Activated CD4-positive, CD25-positive, alpha-beta regulatory T cell treated with anti-CD3 and anti-CD28 coated beads, Interleukin-2, amount 50 U/mL, for 24 hours (primary cell): ENCODE measurements at regions not wholly inside any gene's neighbourhood (a gene's known extent, or its start where the extent isn't known, plus 50 kb on each side); places are given as distances from the start of the nearest gene placed in this dataset.
"Not testable (repeated sequence)": the region's sequence is repeated elsewhere in the genome, so short reads cannot be mapped to it uniquely, and the experiment has no call there.

Experiments used
- ATAC-seq, 2 donors: fragments of 150-1000 bp; cut with Tn5 transposase; one replicate each; pipeline ENCODE4 v1.10.0; 2021; ENCODE audit warnings: mild to moderate bottlenecking in 1 of 2, moderate library complexity in 1 of 2

DNA sequence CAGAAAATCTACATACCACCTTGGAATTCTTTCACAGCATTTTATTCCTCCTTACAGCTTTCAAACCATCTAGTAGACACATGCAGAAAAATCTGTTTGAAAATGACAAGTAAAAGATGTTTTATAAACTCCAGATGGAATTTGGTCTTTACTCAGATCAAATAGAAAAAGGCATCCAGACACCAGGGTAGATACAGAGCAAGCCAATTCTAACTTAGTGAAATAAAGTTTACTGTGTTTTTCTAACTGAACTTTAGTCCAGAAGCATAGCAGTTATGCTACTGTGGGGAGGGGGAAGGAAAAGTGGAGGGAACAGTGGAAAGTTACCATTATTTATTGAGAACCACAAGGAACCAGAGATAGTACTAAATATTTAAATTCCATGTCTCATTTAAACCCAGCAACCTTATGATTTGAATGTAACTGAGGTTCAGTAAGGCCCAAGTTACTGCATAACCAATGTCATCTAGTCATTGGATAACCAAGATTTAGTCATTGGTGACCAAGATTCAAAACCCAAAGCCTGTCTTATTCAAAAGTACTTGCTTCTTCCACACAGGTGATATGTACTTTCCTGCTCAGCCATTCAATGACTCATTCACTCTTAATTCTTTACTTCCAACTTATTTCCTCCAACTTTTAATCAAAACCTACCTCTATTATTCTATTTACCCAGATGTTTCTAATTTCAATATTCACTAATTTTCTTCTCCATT is 57.7 kb downstream of the RAD51AP2 start:
- no peak for ATAC-seq

DNA sequence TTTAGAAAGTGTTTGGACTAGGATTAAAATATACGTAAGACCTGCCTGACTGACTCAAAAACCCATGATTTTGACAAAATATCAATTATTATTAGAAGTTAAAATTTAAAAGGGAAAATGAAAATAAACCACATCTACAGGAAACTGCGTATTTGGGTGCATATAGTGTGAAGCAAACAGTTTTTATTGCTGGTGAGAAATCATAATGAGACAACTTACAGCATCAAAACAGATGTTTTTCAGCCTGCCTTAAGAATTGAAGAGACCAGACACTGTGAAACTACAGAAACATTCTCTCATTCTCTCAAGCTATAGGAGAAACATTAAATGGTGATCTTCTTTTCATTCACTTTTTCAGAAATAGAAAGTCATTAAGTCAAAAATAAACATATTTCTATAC is 62.9 kb downstream of the RAD51AP2 start:
- ATAC-seq, result no peak

DNA sequence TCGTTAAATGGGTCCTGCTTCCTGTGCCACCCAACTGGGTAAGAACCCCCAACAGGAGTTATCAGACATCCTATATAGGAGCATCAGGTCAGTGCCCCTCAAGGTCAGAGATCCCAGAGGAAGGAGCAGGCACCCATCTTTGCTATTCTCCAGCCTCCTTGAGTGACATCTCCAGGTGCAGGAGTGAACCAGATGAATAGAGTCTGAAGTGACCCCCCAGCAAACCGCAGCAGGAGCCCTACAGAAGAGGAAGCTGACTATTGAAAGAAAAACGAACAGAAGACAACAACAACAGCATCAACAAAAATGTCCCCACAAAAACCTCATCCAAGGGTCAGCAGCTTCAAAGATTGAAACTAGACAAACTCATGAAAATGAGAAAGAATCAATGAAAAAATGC is 72.0 kb downstream of the RAD51AP2 start:
- ATAC-seq, result not testable (repeated sequence)

DNA sequence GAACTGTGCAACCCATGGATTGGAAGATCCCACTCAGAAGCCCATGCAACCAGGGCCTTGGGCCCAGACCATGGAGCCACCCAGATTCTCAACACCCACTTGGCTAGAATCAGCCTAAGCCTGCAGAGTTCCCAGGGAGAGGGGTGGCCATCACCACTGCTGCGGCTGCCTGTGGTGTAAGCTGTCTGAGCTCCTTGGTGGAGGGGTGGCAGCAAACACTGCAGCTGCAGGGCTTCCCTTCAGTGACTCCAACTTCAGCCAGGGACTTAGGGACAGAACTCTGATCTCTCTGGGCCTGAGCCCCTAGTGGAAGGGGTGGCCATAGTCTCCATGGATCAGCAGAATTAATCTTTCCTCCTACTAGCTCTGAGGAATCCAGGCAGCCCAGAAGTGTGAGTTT is 72.5 kb downstream of the RAD51AP2 start:
- ATAC-seq, result no peak

DNA sequence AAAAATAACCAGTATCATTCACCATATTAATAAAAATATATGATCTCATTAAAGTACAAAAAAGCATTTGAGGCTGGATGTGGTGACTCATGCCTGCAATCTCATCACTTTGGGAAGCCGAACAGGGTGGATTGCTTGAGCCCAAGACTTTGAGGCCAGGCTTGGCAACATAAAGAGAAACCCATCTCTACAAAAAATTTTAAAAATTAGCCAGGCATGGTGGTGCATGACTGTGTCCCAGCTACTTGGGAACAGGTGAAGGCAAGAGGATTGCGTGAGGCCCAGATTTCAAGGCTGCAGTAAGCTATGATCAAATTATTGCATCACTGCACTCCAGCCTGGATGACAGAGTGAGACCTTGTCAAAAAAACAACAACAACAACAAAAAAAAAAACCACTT is 75.9 kb downstream of the RAD51AP2 start:
- ATAC-seq, result no peak

DNA sequence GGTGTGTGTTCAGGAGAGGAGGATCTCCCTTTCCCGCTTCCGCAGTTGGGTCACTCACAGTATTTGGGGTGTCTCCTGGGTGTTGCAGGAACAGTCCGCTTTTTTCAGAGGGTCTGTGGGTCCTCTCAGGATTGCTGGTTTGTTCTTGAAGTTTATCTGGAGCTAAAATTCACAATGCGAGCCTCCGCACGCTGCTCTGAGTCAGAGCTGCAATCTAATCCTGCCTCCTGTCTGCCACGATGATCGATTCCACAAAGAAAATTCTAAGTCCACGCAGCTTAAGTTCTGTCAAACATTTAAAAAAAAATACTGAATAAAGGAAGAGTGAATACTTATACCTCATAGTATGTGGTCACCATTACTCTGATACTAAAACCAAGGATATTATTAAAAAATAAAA is 76.5 kb downstream of the RAD51AP2 start:
- ATAC-seq, result no peak

DNA sequence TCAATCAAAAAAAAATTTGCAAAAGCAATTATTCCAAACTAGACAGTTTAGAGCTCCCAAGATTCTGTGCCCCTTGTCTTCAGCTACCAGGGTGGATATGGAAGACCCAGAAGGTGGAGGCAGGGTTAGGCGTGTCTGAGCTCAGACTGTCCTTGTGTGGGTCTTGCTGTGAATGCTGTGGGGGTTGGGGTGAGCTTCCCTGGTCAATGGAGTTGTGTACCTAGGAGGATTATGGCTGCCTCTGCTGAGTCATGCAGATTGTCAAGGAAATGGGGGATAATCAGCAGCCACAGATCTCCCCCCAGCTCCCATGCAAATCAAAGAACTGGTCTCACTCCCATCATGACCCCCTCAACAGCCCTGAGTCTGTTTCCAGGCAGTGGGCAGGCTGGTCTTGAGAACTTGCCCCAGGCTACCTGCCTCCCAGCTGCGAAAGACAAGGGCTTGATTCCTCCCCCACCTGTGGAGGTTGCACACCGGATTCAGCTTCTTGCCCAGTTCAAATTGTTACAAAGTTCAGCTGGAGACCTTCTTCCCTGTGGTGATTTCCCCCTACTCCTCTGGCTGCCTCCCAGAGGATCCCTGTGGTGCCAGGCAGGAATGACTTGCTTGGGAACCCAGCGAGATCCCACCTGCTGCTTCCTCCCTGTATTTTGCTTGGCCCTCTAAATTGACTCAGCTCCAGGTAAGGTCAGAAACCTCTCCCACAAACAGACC is 77.0 kb downstream of the RAD51AP2 start:
- ATAC-seq, result no peak

DNA sequence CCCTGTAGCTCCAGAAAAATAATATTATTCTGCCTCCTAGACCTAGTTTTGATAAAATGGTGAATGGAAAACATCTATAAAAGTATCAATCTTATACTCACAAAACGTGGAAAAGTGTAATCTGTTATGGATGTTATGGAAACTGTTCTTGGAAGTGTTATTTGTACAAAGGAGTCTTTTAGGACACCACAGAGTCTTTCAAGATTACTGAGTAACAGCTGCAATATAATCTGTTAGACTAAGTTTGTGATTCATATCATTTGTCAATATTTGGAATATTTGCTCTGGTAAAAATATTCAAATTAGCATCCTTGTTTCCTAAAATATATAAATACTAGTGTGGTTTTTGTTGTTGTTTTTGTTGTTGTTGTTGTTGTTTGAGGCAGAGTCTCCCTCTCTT is 87.9 kb downstream of the RAD51AP2 start:
- ATAC-seq, result no peak

DNA sequence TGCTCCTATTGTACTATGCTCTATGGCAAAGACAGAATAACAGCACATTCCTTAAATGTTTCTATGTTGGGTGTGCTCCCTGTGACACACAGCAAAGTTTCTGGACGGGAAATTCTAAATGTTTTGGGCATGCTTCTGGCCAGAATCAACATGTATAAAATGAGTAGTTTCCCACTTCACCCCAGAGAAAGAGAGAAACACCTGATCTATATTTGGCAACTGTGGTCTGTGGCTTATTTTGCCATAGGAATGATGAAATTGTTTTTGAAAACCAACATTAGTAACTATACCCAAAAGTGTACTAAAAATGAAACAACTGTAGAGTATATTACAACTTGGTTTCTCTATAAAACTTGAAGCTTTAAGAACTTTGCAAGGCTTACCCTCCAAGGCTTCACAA is 89.1 kb downstream of the RAD51AP2 start:
- ATAC-seq, result no peak

DNA sequence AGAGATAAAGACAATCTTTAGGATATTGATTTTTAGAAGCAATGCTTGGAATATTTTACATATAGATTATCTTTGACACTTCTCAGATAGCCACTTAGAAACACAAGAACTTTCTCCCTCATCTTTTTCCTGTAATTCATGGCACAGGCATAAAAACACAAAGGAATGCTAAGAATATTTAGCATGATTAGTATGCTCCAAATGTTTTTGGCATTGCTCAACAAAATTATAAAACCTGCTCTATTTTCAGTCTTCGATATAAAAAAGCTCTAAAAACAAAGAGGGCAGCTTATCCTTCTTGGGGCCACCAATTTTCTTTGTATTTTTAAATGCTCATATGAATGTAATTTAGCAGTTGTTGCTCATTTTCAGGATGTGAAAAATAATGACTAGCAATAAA is 90.8 kb downstream of the RAD51AP2 start:
- ATAC-seq, result no peak

DNA sequence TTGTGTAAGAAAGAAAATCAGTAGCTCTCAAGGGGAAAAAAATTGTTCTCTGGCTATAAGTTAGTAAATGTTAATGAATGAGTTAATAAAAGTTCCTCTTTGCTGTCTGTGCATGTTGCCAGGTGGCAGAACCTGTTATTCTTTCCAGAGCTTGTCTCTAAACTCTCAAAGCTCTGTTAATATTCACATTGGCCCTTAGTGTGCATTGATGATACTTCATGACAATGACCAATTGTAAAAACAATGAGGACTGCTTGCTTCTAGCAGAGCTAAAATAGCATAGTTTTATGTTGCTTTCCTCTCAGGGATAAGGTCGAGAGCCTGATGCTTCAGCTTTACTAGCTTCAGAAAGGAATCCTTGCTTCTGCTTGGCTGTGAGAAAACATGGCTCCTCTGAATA is 91.5 kb downstream of the RAD51AP2 start:
- ATAC-seq, result no peak

DNA sequence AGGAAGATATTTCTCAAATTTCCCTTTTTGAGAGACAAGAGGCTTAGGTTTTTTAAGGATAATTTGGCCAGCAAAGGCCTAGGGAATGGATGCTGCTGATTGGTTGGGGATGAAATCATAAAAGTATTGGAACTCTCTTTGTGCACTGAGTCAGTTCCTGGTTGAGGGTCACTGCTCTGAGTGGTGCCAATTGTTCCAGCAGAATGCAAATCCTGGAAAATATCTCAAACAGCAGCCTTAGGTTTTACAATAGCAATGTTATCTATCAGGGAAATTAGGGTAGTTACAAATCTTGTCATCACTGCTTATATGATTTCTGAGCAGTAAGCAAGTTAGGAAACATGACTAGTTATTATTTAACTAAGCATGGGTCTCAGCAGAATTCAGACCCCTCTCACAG is 96.2 kb downstream of the RAD51AP2 start:
- ATAC-seq, result no peak

DNA sequence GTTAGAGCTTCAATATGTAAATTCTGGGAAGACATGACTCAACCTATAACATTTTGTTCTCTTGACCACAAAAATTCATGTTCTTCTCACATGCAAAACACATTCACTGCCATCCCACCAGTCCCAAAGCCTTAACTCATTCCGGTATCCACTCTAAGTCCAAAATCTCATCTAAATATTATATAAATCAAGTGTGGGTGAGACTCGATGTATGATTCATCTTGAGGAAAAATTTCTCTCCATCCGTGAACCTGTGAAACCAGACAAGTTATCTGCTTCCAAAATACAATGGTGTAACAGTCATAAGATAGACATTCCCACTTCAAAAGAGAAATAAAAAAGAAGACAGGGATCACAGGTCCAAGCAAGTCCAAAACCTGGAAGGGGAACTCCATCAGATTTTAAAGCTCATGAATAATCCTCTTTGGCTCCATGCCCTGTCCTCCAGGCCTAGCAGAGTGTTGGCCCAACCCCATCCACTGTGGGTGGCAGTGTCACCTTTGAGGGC is 101.3 kb downstream of the RAD51AP2 start:
- no peak for ATAC-seq

DNA sequence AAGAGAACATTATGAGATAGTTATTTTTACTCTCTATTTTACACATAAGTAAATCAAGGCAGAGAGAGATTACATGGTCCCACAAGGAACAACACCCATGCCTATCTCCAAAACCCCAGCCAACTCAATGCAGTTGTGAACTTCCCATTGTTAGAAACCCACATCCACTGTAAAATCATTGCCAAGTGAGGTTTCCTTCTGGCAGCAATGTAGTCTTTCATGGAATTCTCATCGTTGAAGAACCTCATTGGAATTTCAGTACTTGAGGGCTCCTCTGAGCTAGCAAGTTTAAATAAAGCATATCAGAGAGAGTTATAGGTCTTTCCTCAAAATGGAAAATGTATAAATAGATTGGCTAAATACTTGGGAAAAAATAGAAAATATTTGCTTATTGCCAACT is 105.2 kb downstream of the RAD51AP2 start:
- no peak for ATAC-seq

DNA sequence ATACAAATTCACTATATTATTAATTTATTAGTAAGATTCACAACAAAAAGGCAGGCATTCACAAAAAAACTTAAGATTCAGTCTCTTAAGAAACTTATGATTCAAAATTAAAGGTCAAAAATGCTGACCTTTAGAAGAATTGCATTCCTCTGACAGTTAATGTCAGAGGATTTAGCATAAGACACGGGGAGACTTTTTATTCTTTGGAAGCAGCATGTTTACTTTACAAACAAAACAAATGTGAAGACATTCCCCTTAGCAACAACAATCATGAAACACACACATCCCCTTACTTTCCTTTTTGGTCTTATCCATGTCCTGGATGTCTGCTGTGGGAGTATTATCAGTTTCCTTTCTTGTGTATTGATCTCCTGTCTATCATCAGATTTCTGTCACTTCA is 117.1 kb downstream of the RAD51AP2 start:
- no peak for ATAC-seq

DNA sequence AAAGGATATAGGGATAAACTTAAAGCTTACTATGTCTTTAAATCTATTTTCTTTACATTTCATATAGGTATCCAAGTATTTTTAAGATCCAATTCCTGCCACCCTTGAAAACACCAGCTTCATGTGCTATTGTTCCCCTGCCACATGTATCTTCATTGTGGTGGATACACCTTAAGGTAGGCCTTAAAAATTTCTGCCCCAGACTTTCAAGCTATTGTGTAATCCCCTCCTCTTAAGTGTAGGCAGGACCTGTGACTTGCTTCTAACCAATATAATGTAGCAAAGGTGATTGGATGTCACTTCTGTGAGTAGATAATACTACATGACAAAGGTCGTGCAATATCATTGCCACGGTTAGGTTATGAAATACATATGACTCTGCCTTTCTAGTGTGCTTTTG is 119.5 kb downstream of the RAD51AP2 start:
- no peak for ATAC-seq

DNA sequence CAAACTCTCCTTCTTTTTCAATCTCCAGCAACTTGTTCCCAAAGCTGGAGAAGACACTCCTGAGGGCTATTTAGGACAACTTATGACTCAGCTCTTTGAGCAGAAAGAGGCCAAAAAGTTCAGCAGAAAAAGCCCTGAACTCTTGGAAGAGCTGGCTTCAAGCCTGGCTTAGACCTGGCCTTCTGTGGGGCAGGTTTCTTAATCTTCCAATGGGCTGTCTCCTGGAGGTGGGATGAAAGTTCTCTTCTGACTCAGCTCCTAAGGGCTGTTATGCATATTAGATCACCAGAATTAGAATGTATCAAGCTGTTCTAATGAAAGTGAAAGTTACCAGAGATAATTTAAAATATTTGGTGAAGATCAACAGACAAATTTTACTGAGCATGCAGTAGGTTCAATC is 129.4 kb downstream of the RAD51AP2 start:
- no peak for ATAC-seq

DNA sequence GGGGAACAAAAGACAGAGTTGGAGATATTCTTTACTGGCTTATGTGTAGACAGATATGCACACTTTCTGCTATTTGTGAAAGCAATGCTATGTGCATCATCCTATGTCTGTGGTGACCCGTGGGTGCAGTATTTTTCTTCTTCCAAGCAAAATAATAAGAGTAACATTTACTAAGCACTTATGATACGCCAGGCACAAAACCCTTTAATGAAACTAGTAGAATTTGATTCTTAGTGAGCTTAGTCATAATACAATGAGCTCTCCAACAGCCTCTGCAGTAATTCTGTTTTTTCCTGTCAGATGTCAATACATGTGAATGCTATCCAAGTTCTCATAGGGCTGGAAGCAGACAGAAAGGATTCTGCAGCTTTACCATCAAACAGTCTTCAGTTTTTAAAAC is 130.6 kb downstream of the RAD51AP2 start:
- ATAC-seq, result no peak

DNA sequence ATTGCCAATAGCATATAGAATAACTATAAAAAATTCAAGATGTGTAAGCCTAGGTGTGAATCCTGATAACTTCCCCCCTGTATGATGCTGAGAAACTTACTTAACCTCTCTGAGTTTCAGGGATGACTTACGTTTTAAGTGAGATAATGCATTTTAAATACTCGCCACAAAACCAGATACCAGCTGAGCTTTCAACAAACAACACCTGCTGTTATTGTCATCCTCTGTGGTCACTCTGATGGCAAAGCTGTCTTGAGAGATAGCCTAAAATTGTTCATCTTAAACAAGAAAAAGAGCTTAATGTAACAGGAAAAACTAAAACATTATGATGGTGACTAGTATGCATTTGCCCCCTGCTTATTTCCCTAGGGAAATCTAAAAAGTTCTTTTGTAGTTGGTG is 131.5 kb downstream of the RAD51AP2 start:
- no peak for ATAC-seq

DNA sequence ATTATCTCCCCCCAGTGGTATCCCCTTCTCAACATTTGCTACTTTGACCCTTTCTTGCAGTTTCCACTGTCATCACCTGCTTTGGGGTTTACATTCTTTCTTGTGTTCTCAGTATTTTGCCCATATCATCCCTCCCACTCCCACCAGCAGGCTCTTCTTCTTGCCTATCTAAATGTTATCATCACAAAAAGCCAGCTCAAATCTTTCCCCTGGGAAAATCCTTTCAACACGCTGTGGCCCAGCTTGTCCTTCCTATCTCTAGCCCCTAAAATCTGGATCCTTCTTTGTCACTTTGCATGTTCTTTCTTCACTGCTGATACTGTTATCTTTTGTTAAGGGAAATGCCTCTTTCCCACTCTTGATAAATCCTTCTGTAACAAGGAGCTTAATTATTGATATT is 138.2 kb downstream of the RAD51AP2 start:
- ATAC-seq, result no peak

DNA sequence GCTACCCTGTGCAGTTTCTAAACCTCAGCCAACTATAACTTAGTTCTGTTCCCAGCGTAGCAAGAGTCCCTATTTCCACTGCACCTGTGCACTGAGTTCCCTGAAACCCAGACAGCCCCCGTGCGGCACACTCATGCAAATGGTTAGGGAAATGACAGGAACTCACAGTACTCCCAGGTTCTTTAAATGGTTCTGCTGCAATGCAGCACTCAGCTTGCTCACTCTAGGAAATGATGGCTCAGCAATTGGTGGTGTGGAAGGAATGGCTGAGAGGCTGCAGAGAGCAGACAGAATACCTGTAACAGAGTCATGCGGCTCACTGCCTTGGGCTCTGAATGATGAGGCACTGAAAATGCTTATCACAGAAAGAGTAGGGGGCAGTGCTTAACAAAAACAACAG is 143.0 kb downstream of the RAD51AP2 start:
- no peak for ATAC-seq

DNA sequence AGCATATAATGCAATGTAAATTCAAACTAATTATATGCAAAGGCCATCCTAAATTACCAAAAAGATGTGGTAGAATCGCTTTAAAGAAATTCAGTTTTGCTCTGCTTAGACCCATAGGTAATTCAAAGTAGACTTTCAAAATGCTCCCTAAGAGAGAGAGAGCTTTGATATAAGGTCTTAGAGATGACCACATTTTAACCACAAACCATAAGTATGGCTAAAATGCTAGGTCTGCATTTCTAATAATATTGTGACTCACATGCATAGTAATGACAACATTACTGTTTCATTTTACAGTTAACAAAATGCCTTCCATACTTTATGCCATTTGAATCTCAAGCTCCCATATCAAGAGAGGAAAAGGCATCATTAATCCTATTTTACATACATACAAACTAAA is 144.5 kb downstream of the RAD51AP2 start:
- ATAC-seq, result no peak

DNA sequence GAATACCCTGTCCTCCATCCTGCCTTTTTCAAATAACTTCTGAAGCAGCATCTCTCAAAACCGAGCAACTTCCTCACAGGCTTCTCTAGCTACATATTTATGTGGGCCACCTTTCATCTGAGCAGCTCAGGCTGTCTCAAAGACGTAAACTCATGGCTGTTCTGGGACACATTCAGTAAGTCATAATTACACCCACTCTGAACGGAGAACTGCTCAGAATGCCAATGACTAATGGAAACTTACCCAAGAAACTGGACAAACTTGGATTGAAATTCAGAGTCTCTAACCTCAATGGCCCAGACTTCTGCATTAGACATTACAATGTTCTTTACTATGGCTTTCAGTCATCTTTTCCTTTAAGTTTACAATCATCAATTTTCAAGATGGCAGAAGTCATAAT is 145.2 kb downstream of the RAD51AP2 start:
- no peak for ATAC-seq

DNA sequence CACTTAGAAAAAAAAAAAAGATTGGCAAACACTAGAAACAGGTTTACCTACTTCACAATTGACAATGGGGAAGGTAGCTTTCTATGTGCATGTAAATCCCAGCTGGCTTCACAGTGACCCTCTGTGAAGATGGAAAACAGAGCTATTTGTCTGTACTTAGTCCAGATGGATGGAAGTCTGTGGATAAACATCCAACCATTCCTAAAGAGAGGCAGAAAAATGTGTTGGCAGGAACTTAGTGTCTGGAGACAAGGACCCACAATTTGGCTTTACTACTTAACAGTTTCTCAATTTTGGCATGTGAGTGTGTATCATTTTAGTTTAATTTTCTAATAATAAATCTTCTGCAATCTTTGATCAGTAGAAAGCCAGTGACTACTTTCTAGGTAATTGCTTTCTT is 154.4 kb downstream of the RAD51AP2 start:
- ATAC-seq, result no peak

DNA sequence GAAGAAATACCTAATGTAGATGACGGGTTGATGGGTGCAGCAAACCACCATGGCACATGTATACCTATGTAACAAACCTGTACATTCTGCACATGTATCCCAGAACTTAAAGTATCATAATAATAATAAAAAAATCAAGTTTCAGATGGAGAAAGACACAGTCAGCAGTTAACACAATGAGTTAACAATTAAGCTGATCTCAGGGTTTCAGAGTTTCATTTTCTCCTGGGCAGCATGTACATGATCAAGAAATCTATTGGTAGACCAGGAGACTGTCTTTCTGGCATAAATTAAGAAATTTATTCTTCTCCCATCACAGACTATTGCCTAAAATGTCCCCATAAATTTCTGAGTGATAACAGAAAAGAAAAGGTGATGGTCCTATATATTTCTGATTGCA is 155.3 kb downstream of the RAD51AP2 start:
- no peak for ATAC-seq
